Body of pancreas (tissue), 4 donors: ENCODE measurements at regions not wholly inside any gene's neighbourhood (a gene's known extent, or its start where the extent isn't known, plus 50 kb on each side); places are given as distances from the start of the nearest gene placed in this dataset.

Source experiments
- CTCF ChIP-seq, 7 experiments: fragments of 450-650 bp in 4 of 7; fragments of 200-600 bp in 3 of 7; sonication (generic) in 3 of 7; IDR thresholded peaks; one replicate each; pipeline ENCODE4 v1.5.1; 2016 to 2019; ENCODE audit warnings: antibody characterized with exemption in 7 of 7
- POLR2A ChIP-seq, 3 donors: fragments of 450-650 bp; IDR thresholded peaks; one replicate each; pipeline ENCODE4 v1.6.1; 2016; ENCODE audit warnings: antibody characterized with exemption in 3 of 3, mild to moderate bottlenecking in 2 of 3

DNA sequence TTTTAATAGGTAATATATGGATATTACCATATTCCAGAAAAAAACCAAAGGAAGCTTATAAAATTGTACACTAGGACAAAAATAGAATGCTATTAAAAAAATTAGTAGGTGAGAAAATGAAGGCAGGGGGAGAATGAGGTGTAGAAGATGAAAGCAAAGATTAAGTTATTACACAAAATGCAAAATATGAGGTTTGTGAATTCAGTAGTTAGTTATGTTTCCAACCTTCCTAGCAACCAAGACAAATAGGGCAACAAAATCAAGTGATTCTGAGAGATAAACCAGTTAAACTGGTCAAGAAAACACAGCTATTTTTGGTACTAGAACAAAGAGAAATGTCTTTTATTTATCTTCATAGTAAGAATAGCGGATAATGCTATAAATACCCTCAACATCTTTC, 300.0 kb upstream of the RASGEF1B start:
- TF ChIP-seq CTCF (IDR thresholded peaks at IDR 0.05) (no peak), POLR2A (IDR thresholded peaks at IDR 0.05) (no peak)
